ENCODE measurements at regions not wholly inside any gene's neighbourhood (a gene's known extent, or its start where the extent isn't known, plus 50 kb on each side); places are given as distances from the start of the nearest gene placed in this dataset.
"Not testable (repeated sequence)": the region's sequence is repeated elsewhere in the genome, so short reads cannot be mapped to it uniquely, and the experiment has no call there.

GRCh38 chr2:226087505-226088365 lies 688.2 kb downstream of the NYAP2 start:
- no peaks in the 10 kb centered on the region for H3K4me1 Mint-ChIP-seq
- H3K27me3 Mint-ChIP-seq, result peaks cover 6% of the 10 kb centered on the region
- ATAC-seq (no peak), DNase-seq (no peak)
- no peaks in the 10 kb centered on the region for H3K36me3 Mint-ChIP-seq (ENCODE audit: low read depth)
- H3K27ac Mint-ChIP-seq, result no peak overlapping the region
- peaks cover 15% of the 10 kb centered on the region for H3K9me3 Mint-ChIP-seq
- H3K4me3 Mint-ChIP-seq, result no peak overlapping the region

- ATAC-seq, result no peak
- no peak overlapping the region for H3K4me3 Mint-ChIP-seq
Measured at GRCh38 chr2:226087051-226087450, 687.5 kb downstream of the NYAP2 start.

GRCh38 chr2:226086190-226086589 lies 686.7 kb downstream of the NYAP2 start:
- Mint-ChIP-seq H3K27ac (no peak overlapping the region), H3K36me3 (ENCODE audit: low read depth) (no peaks in the 10 kb centered on the region), H3K4me1 (no peaks in the 10 kb centered on the region), H3K27me3 (peaks cover 6% of the 10 kb centered on the region), H3K9me3 (peaks cover 14% of the 10 kb centered on the region), H3K4me3 (no peak overlapping the region)
- ATAC-seq (no peak), DNase-seq (no peak)

More at GRCh38 chr2:226087051-226087450, 687.5 kb downstream of the NYAP2 start:
- peaks cover 15% of the 10 kb centered on the region for H3K9me3 Mint-ChIP-seq
- H3K36me3 Mint-ChIP-seq (ENCODE audit: low read depth), result no peaks in the 10 kb centered on the region
- no peaks in the 10 kb centered on the region for H3K4me1 Mint-ChIP-seq
- DNase-seq, result no peak
- peaks cover 6% of the 10 kb centered on the region for H3K27me3 Mint-ChIP-seq
- H3K27ac Mint-ChIP-seq, result no peak overlapping the region

- not testable (repeated sequence) for H3K4me1 Mint-ChIP-seq; H3K9me3 Mint-ChIP-seq; H3K36me3 Mint-ChIP-seq (ENCODE audit: low read depth); H3K27me3 Mint-ChIP-seq; ATAC-seq; DNase-seq; H3K27ac Mint-ChIP-seq; H3K4me3 Mint-ChIP-seq
Measured at GRCh38 chr2:226085425-226085824, 685.9 kb downstream of the NYAP2 start.

GRCh38 chr2:226080334-226080733 lies 680.8 kb downstream of the NYAP2 start:
- no peak overlapping the region for H3K27ac Mint-ChIP-seq
- no peak overlapping the region for H3K4me3 Mint-ChIP-seq
- H3K9me3 Mint-ChIP-seq, result peaks cover 8% of the 10 kb centered on the region
- peaks cover 2% of the 10 kb centered on the region for H3K27me3 Mint-ChIP-seq
- H3K4me1 Mint-ChIP-seq, result no peaks in the 10 kb centered on the region
- DNase-seq (no peak), ATAC-seq (no peak)
- H3K36me3 Mint-ChIP-seq (ENCODE audit: low read depth), result no peaks in the 10 kb centered on the region

GRCh38 chr2:226079671-226080181 lies 680.2 kb downstream of the NYAP2 start:
- ATAC-seq (no peak), DNase-seq (no peak)
- H3K27me3 Mint-ChIP-seq, result peaks cover 2% of the 10 kb centered on the region
- H3K4me3 Mint-ChIP-seq, result no peak overlapping the region
- H3K36me3 Mint-ChIP-seq (ENCODE audit: low read depth), result no peaks in the 10 kb centered on the region
- H3K4me1 Mint-ChIP-seq, result no peaks in the 10 kb centered on the region
- H3K27ac Mint-ChIP-seq, result no peak overlapping the region
- H3K9me3 Mint-ChIP-seq, result peaks cover 4% of the 10 kb centered on the region

- DNase-seq (no peak), ATAC-seq (no peak)
- no peak overlapping the region for H3K27ac Mint-ChIP-seq
- H3K4me3 Mint-ChIP-seq, result no peak overlapping the region
- H3K27me3 Mint-ChIP-seq, result peaks cover 2% of the 10 kb centered on the region
- no peaks in the 10 kb centered on the region for H3K36me3 Mint-ChIP-seq (ENCODE audit: low read depth)
- H3K9me3 Mint-ChIP-seq, result peaks cover 4% of the 10 kb centered on the region
- no peaks in the 10 kb centered on the region for H3K4me1 Mint-ChIP-seq
Measured at GRCh38 chr2:226079196-226079595, 679.7 kb downstream of the NYAP2 start.

GRCh38 chr2:226078666-226079065 lies 679.2 kb downstream of the NYAP2 start:
- Mint-ChIP-seq H3K4me1 (no peaks in the 10 kb centered on the region), H3K36me3 (ENCODE audit: low read depth) (no peaks in the 10 kb centered on the region), H3K9me3 (peaks cover 4% of the 10 kb centered on the region), H3K4me3 (no peak overlapping the region), H3K27me3 (peaks cover 2% of the 10 kb centered on the region), H3K27ac (no peak overlapping the region)
- ATAC-seq (no peak), DNase-seq (no peak)

- ATAC-seq (no peak), DNase-seq (no peak)
- H3K36me3 Mint-ChIP-seq (ENCODE audit: low read depth), result no peaks in the 10 kb centered on the region
- no peak overlapping the region for H3K27ac Mint-ChIP-seq
- no peaks in the 10 kb centered on the region for H3K27me3 Mint-ChIP-seq
- no peaks in the 10 kb centered on the region for H3K9me3 Mint-ChIP-seq
- H3K4me3 Mint-ChIP-seq, result no peak overlapping the region
- no peaks in the 10 kb centered on the region for H3K4me1 Mint-ChIP-seq
Measured at GRCh38 chr2:226077841-226078240, 678.3 kb downstream of the NYAP2 start.

- Mint-ChIP-seq H3K27me3 (no peaks in the 10 kb centered on the region), H3K27ac (no peak overlapping the region), H3K4me3 (no peak overlapping the region), H3K36me3 (ENCODE audit: low read depth) (no peaks in the 10 kb centered on the region), H3K9me3 (no peaks in the 10 kb centered on the region), H3K4me1 (no peaks in the 10 kb centered on the region)
- DNase-seq (no peak), ATAC-seq (no peak)
Measured at GRCh38 chr2:226077031-226077430, 677.5 kb downstream of the NYAP2 start.

- Mint-ChIP-seq H3K36me3 (ENCODE audit: low read depth) (no peaks in the 10 kb centered on the region), H3K9me3 (no peaks in the 10 kb centered on the region), H3K4me1 (no peaks in the 10 kb centered on the region), H3K27me3 (no peaks in the 10 kb centered on the region), H3K27ac (no peak overlapping the region), H3K4me3 (no peak overlapping the region)
- DNase-seq (no peak), ATAC-seq (no peak)
Measured at GRCh38 chr2:226076529-226076928, 677.0 kb downstream of the NYAP2 start.

GRCh38 chr2:226074391-226074790 lies 674.9 kb downstream of the NYAP2 start:
- Mint-ChIP-seq H3K4me3 (no peak overlapping the region), H3K9me3 (no peaks in the 10 kb centered on the region), H3K27me3 (no peaks in the 10 kb centered on the region), H3K36me3 (ENCODE audit: low read depth) (no peaks in the 10 kb centered on the region), H3K27ac (no peak overlapping the region), H3K4me1 (no peaks in the 10 kb centered on the region)
- no peak for ATAC-seq
- no peak for DNase-seq

- no peaks in the 10 kb centered on the region for H3K4me1 Mint-ChIP-seq
- H3K4me3 Mint-ChIP-seq, result no peak overlapping the region
- H3K36me3 Mint-ChIP-seq (ENCODE audit: low read depth), result no peaks in the 10 kb centered on the region
- no peak overlapping the region for H3K27ac Mint-ChIP-seq
- no peaks in the 10 kb centered on the region for H3K9me3 Mint-ChIP-seq
- DNase-seq, result no peak
- no peak for ATAC-seq
- H3K27me3 Mint-ChIP-seq, result no peaks in the 10 kb centered on the region
Measured at GRCh38 chr2:226073496-226074160, 674.1 kb downstream of the NYAP2 start.

GRCh38 chr2:226066873-226067272 lies 667.4 kb downstream of the NYAP2 start:
- DNase-seq, result no peak
- ATAC-seq, result no peak
- H3K4me3 Mint-ChIP-seq, result no peak overlapping the region
- no peaks in the 10 kb centered on the region for H3K27me3 Mint-ChIP-seq
- no peak overlapping the region for H3K27ac Mint-ChIP-seq
- H3K36me3 Mint-ChIP-seq (ENCODE audit: low read depth), result no peaks in the 10 kb centered on the region
- H3K9me3 Mint-ChIP-seq, result no peaks in the 10 kb centered on the region
- no peaks in the 10 kb centered on the region for H3K4me1 Mint-ChIP-seq

GRCh38 chr2:226066391-226066790 lies 666.9 kb downstream of the NYAP2 start:
- no peaks in the 10 kb centered on the region for H3K36me3 Mint-ChIP-seq (ENCODE audit: low read depth)
- no peaks in the 10 kb centered on the region for H3K4me1 Mint-ChIP-seq
- no peaks in the 10 kb centered on the region for H3K9me3 Mint-ChIP-seq
- ATAC-seq, result no peak
- H3K27me3 Mint-ChIP-seq, result no peaks in the 10 kb centered on the region
- no peak overlapping the region for H3K27ac Mint-ChIP-seq
- H3K4me3 Mint-ChIP-seq, result no peak overlapping the region
- DNase-seq, result no peak

Data from activated naive CD8-positive, alpha-beta T cell treated with anti-CD3 and anti-CD28 coated beads, Interleukin-2, amount 50 U/mL, for 24 hours (primary cell).